ENCODE measurements at regions not wholly inside any gene's neighbourhood (a gene's known extent, or its start where the extent isn't known, plus 50 kb on each side); places are given as distances from the start of the nearest gene placed in this dataset.

DNA sequence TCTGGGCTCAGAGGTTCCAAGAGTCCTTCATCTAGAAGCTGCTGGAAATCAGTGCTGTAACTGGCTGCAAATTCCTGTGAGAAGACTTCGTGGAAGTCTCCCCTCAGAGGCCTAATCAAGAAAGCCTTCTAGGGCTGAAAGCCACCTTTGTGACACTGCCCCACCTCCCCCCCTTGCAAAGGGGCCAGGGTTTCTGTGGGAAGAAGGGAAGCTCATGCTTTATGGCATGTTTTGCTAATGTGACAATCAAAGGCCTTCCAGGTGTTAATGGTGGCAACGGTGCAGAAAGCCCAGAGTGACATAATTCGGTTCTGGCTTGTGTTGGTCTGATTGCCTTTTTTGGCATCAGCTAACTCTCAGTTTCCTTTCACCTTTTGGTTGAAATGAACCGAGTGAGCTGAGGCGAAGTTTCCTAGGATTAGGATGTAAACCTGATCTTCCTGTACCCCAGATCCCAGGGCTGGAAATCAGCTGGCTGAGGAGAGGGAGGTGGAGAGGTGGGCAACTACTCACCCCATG lies 126.9 kb upstream of the TRIB2 start:
- Histone ChIP-seq H3K36me3 (replicated peaks) (no peaks in the 10 kb centered on the region), H3K4me1 (no peaks in the 10 kb centered on the region), H3K27me3 (ENCODE audit: low read depth) (no peaks in the 10 kb centered on the region), H3K9me3 (no peaks in the 10 kb centered on the region), H3K4me3 (no peak overlapping the region)
- in situ Hi-C loops (cut with MboI; ENCODE audit: low sequenced_read_pairs): no loop called here
- no peak for DNase-seq (ENCODE audit: low spot score in 2 of 2)

GRCh38 chr2:12592296-12592695 lies 124.4 kb upstream of the TRIB2 start:
- no peaks in the 10 kb centered on the region for H3K9me3 ChIP-seq
- H3K4me1 ChIP-seq: no peaks in the 10 kb centered on the region
- no peaks in the 10 kb centered on the region for H3K27me3 ChIP-seq (ENCODE audit: low read depth)
- in situ Hi-C loops (cut with MboI; ENCODE audit: low sequenced_read_pairs): no loop called here
- no peaks in the 10 kb centered on the region for H3K36me3 ChIP-seq (replicated peaks)
- no peak for DNase-seq (ENCODE audit: low spot score in 2 of 2)
- no peak overlapping the region for H3K4me3 ChIP-seq

DNA sequence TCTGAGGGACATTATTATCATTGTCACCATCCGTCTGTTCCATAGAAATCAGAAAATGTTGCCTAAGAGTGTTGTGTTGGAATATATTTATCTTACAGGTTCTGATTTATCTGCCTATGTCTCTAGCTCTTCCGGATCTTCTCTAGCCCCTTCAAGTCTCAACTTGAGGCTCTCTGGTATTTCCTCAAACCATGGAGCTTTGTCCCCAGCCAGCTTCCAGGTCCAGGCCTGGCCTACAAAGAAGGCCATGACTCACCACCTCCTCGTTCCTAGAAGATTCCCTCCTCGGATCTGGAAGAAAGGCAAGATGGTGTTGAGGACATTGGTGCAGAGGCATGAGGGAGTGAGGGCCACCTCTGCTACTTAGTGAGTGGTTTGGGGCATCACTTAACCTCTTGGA lies 122.1 kb upstream of the TRIB2 start:
- no peaks in the 10 kb centered on the region for H3K4me1 ChIP-seq
- in situ Hi-C loops (cut with MboI; ENCODE audit: low sequenced_read_pairs): no loop called here
- no peak overlapping the region for H3K4me3 ChIP-seq
- DNase-seq (ENCODE audit: low spot score in 2 of 2): no peak
- H3K36me3 ChIP-seq (replicated peaks): no peaks in the 10 kb centered on the region
- H3K27me3 ChIP-seq (ENCODE audit: low read depth): no peaks in the 10 kb centered on the region
- no peaks in the 10 kb centered on the region for H3K9me3 ChIP-seq

GRCh38 chr2:12596771-12597170 lies 120.0 kb upstream of the TRIB2 start:
- Histone ChIP-seq H3K36me3 (replicated peaks) (no peaks in the 10 kb centered on the region), H3K9me3 (no peaks in the 10 kb centered on the region), H3K4me3 (no peak overlapping the region), H3K4me1 (no peaks in the 10 kb centered on the region), H3K27me3 (ENCODE audit: low read depth) (no peaks in the 10 kb centered on the region)
- in situ Hi-C loops (cut with MboI; ENCODE audit: low sequenced_read_pairs): no loop called here
- no peak for DNase-seq (ENCODE audit: low spot score in 2 of 2)

- DNase-seq (ENCODE audit: low spot score in 2 of 2): no peak
- Histone ChIP-seq H3K4me1 (no peaks in the 10 kb centered on the region), H3K4me3 (no peak overlapping the region), H3K9me3 (no peaks in the 10 kb centered on the region), H3K36me3 (replicated peaks) (no peaks in the 10 kb centered on the region), H3K27me3 (ENCODE audit: low read depth) (no peaks in the 10 kb centered on the region)
- in situ Hi-C loops (cut with MboI; ENCODE audit: low sequenced_read_pairs): no loop called here
Measured at GRCh38 chr2:12597610-12598009, 119.1 kb upstream of the TRIB2 start.

DNA sequence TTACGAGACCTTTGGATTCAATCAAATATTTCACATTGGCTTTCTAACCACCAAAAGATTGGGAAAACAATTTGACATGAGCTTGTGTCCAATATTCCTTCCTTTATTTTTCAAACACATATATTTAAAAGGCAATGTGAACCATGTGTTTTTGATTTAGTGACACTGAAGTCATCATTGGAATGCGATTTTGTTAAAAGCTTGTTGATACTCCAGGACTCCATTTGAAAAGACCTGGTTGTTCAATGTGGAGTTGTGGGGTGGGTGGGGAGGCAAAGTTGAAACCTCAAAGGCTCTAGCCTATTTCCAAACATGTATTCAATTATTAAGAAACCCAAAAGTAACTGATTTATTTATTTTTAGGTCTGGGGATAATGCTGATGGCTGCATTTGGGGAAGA lies 114.1 kb upstream of the TRIB2 start:
- in situ Hi-C loops (cut with MboI; ENCODE audit: low sequenced_read_pairs): no loop called here
- H3K4me3 ChIP-seq: no peak overlapping the region
- no peak for DNase-seq (ENCODE audit: low spot score in 2 of 2)
- H3K4me1 ChIP-seq: no peaks in the 10 kb centered on the region
- H3K9me3 ChIP-seq: no peaks in the 10 kb centered on the region
- H3K36me3 ChIP-seq (replicated peaks): no peaks in the 10 kb centered on the region
- no peaks in the 10 kb centered on the region for H3K27me3 ChIP-seq (ENCODE audit: low read depth)

DNA sequence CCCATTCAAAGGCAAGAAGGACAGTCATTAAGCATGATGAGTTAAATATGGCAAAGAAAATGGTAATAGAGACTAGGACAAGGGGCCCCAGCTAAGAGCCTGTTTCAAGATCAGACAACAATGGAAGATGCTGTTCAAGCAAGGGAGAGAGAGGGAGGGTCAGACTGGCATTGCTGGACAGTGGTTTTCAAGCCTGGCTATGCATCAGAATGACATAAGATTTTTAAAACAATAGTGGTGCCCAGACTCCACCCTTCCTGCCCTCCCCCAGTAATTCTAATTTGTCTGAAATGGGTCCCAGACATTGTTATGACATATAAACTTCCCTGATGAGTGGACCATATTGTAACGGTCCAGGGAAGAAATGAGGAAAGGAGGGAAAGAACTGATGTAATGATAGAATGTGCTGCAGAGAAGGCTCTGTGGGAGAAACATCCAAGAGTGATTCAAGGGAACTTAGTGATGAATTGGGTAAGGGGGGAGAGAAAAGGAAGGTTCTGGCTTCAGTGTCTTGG lies 112.9 kb upstream of the TRIB2 start:
- in situ Hi-C loops (cut with MboI; ENCODE audit: low sequenced_read_pairs): no loop called here
- no peaks in the 10 kb centered on the region for H3K27me3 ChIP-seq (ENCODE audit: low read depth)
- no peak overlapping the region for H3K4me3 ChIP-seq
- H3K4me1 ChIP-seq: no peaks in the 10 kb centered on the region
- no peaks in the 10 kb centered on the region for H3K9me3 ChIP-seq
- DNase-seq (ENCODE audit: low spot score in 2 of 2): no peak
- no peaks in the 10 kb centered on the region for H3K36me3 ChIP-seq (replicated peaks)

DNA sequence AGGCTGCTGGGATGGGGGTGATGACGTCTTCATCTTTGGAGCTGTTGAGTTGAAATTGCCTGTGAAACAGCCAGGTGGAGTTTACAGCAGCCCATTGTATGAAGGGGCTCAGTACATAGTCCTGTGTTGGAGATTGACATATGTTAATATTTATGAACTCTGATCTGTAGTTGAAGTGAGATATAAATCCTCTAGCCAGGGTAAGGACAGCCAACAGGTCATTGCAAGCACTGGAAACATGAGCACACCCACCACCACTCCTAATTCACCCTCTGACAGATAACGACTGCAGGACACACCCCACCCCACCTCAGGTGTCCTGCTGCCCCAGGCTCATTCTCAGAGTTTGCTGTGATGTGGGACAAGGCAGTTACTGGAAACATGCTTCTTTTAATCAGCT lies 112.4 kb upstream of the TRIB2 start:
- no peak for DNase-seq (ENCODE audit: low spot score in 2 of 2)
- in situ Hi-C loops (cut with MboI; ENCODE audit: low sequenced_read_pairs): no loop called here
- Histone ChIP-seq H3K36me3 (replicated peaks) (no peaks in the 10 kb centered on the region), H3K27me3 (ENCODE audit: low read depth) (no peaks in the 10 kb centered on the region), H3K4me3 (no peak overlapping the region), H3K4me1 (no peaks in the 10 kb centered on the region), H3K9me3 (no peaks in the 10 kb centered on the region)

DNA sequence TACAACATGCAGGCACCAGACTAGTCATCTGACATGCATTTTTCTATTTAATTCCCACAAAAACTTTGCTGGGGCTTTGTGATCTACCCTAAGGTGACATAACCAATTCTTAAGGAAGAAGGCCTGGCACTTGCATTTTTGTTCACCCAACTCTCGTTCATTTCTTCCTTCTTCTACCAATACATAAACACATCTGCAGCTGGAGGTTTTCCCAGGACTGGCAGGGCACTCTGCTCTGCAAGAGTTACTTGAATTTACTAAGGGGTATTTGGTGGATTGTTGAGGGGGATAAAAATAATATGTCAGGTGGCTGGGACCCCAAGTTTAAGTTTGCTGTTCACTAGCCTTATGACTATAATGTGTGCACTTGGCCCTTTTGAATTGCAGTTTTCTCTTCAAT lies 111.4 kb upstream of the TRIB2 start:
- Histone ChIP-seq H3K36me3 (replicated peaks) (no peaks in the 10 kb centered on the region), H3K27me3 (ENCODE audit: low read depth) (no peaks in the 10 kb centered on the region), H3K9me3 (no peaks in the 10 kb centered on the region), H3K4me1 (no peaks in the 10 kb centered on the region), H3K4me3 (no peak overlapping the region)
- in situ Hi-C loops (cut with MboI; ENCODE audit: low sequenced_read_pairs): no loop called here
- DNase-seq (ENCODE audit: low spot score in 2 of 2): no peak

DNA sequence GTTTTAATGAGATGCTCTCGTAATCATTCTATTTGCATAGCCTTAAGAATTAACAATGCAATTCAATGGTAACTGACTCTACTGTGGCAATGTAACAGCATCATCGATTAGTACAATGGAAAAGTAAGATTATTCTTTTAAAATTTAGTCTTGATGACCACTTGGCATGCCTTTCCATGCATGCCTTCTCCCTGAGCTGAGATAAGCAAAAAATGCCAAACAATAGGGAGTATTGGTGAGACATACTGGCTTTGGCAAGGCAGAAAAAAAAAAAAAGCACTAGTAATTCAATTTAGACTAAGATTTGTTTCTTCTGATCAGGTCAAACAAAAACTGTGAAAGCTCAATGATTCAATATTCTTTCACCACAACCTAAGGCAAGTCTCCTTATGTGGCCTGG lies 110.8 kb upstream of the TRIB2 start:
- in situ Hi-C loops (cut with MboI; ENCODE audit: low sequenced_read_pairs): no loop called here
- H3K4me3 ChIP-seq: no peak overlapping the region

GRCh38 chr2:12606472-12607000 lies 110.2 kb upstream of the TRIB2 start:
- Histone ChIP-seq H3K9me3 (no peaks in the 10 kb centered on the region), H3K36me3 (replicated peaks) (no peaks in the 10 kb centered on the region), H3K4me1 (no peaks in the 10 kb centered on the region), H3K4me3 (no peak overlapping the region), H3K27me3 (ENCODE audit: low read depth) (no peaks in the 10 kb centered on the region)
- in situ Hi-C loops (cut with MboI; ENCODE audit: low sequenced_read_pairs): no loop called here
- DNase-seq (ENCODE audit: low spot score in 2 of 2): no peak

More for the DNA sequence above, 110.8 kb upstream of the TRIB2 start:
- Histone ChIP-seq H3K27me3 (ENCODE audit: low read depth) (no peaks in the 10 kb centered on the region), H3K9me3 (no peaks in the 10 kb centered on the region), H3K4me1 (no peaks in the 10 kb centered on the region), H3K36me3 (replicated peaks) (no peaks in the 10 kb centered on the region)
- no peak for DNase-seq (ENCODE audit: low spot score in 2 of 2)

GRCh38 chr2:12607971-12608370 lies 108.8 kb upstream of the TRIB2 start:
- DNase-seq (ENCODE audit: low spot score in 2 of 2): no peak
- H3K27me3 ChIP-seq (ENCODE audit: low read depth): no peaks in the 10 kb centered on the region
- in situ Hi-C loops (cut with MboI; ENCODE audit: low sequenced_read_pairs): no loop called here
- no peaks in the 10 kb centered on the region for H3K4me1 ChIP-seq
- no peak overlapping the region for H3K4me3 ChIP-seq
- no peaks in the 10 kb centered on the region for H3K9me3 ChIP-seq
- H3K36me3 ChIP-seq (replicated peaks): no peaks in the 10 kb centered on the region

DNA sequence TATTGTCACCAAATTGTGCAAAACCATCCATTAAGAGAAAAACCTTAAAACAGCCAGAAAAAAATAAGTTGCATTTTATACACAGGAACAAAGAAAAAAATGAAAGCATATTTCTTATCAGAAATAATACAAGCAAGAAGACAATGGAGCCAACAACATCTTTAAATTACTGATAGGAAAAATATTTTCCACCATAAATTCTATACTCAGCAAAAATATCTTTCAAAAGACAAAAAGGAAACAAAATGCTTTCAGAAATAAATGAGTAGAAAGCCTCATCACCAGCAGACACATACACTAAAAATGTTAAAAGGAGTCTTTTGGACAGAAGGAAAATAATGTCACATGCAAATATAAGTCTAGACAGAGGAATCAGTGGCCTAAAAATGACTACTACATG lies 106.4 kb upstream of the TRIB2 start:
- DNase-seq (ENCODE audit: low spot score in 2 of 2): no peak
- Histone ChIP-seq H3K4me3 (no peak overlapping the region), H3K4me1 (no peaks in the 10 kb centered on the region), H3K27me3 (ENCODE audit: low read depth) (no peaks in the 10 kb centered on the region), H3K9me3 (no peaks in the 10 kb centered on the region), H3K36me3 (replicated peaks) (no peaks in the 10 kb centered on the region)
- in situ Hi-C loops (cut with MboI; ENCODE audit: low sequenced_read_pairs): no loop called here

GRCh38 chr2:12612168-12612567 lies 104.6 kb upstream of the TRIB2 start:
- DNase-seq (ENCODE audit: low spot score in 2 of 2): no peak
- H3K9me3 ChIP-seq: no peaks in the 10 kb centered on the region
- in situ Hi-C loops (cut with MboI; ENCODE audit: low sequenced_read_pairs): no loop called here

DNA sequence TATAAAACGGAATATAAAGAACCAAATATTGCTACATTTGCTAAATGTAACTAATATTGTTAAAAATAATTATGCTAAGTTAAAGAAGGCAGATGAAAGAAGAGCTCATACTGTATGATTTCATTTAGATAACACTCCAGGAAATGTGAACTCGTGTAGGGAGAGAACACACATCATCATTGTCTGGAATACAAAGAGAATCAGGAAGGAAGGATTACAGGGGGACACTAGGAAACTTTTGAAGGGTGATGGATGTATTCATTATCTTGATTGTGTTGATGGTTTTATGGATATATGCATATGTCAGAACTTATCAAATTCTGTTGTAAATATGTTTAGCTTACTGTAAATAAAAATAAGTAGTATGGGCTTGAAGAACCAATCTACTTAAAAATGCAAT lies 104.1 kb upstream of the TRIB2 start:
- no peaks in the 10 kb centered on the region for H3K4me1 ChIP-seq
- in situ Hi-C loops (cut with MboI; ENCODE audit: low sequenced_read_pairs): no loop called here
- no peaks in the 10 kb centered on the region for H3K27me3 ChIP-seq (ENCODE audit: low read depth)
- DNase-seq (ENCODE audit: low spot score in 2 of 2): no peak
- no peaks in the 10 kb centered on the region for H3K36me3 ChIP-seq (replicated peaks)
- H3K9me3 ChIP-seq: no peaks in the 10 kb centered on the region
- H3K4me3 ChIP-seq: no peak overlapping the region

More at GRCh38 chr2:12612168-12612567, 104.6 kb upstream of the TRIB2 start:
- H3K36me3 ChIP-seq (replicated peaks): no peaks in the 10 kb centered on the region
- no peak overlapping the region for H3K4me3 ChIP-seq
- no peaks in the 10 kb centered on the region for H3K27me3 ChIP-seq (ENCODE audit: low read depth)
- no peaks in the 10 kb centered on the region for H3K4me1 ChIP-seq

Data from HAP-1 (cell line).